H1 (cell line): ENCODE measurements at regions not wholly inside any gene's neighbourhood (a gene's known extent, or its start where the extent isn't known, plus 50 kb on each side); places are given as distances from the start of the nearest gene placed in this dataset.

Experiments used
- CTCF ChIA-PET: fragments of 300-600 bp; sonication (Branson Sonifier 250); formaldehyde crosslinking; loops from one replicate; lab custom pipeline; 2021; ENCODE audit not compliant: partially characterized antibody; lab: Charles Lee
- POLR2A ChIA-PET: fragments of 300-600 bp; sonication (Branson Sonifier 250); formaldehyde crosslinking; loops from one replicate; lab custom pipeline; 2021; ENCODE audit warnings: inconsistent platforms; ENCODE audit not compliant: partially characterized antibody; lab: Charles Lee
- DNase-seq, 2 experiments: peaks; one replicate each; pipeline versions ENCODE4 v3.0.0 to v3.0.0-alpha.2; 2010 to 2022; ENCODE audit warnings: low spot score in 2 of 2, low read depth in 1 of 2, mixed read lengths in 1 of 2
- FAIRE-seq: peaks from 2 replicates; lab custom pipeline; 2011; peaks lifted over from hg19 to GRCh38; lab: Jason Lieb, UNC
- H2AFZ ChIP-seq: 2 replicates; pipeline ENCODE4 v1.8.1; 2012; ENCODE audit warnings: low read length, inconsistent platforms
- H2AK5ac ChIP-seq: 2 replicates; pipeline ENCODE4 v1.6.1; 2013; ENCODE audit warnings: low read depth, low read length
- H2BK120ac ChIP-seq: replicated peaks from 2 replicates; pipeline ENCODE3; 2013; ENCODE audit warnings: low read depth, low read length, inconsistent platforms
- H2BK12ac ChIP-seq: 2 replicates; pipeline ENCODE4 v1.6.1; 2013; ENCODE audit warnings: low read depth, low read length
- H2BK15ac ChIP-seq: 2 replicates; pipeline ENCODE4 v1.6.1; 2013; ENCODE audit warnings: low read length
- H2BK20ac ChIP-seq: 2 replicates; pipeline ENCODE4 v1.6.1; 2013; ENCODE audit warnings: low read length
- H2BK5ac ChIP-seq: 2 replicates; pipeline ENCODE4 v1.6.1; 2013; ENCODE audit warnings: low read depth, low read length
- H3K14ac ChIP-seq: 2 replicates; pipeline ENCODE4 v1.6.1; 2013; ENCODE audit warnings: inconsistent platforms; ENCODE audit not compliant: insufficient read length
- H3K18ac ChIP-seq: 2 replicates; pipeline ENCODE4 v1.6.1; 2013; ENCODE audit warnings: low read length; ENCODE audit errors: extremely low read depth
- H3K23ac ChIP-seq: 2 replicates; pipeline ENCODE4 v1.6.1; 2013; ENCODE audit warnings: inconsistent platforms; ENCODE audit not compliant: insufficient read length
- H3K23me2 ChIP-seq: 2 replicates; pipeline ENCODE4 v1.6.1; 2013; ENCODE audit warnings: low read depth, low read length
- H3K27ac ChIP-seq: 2 replicates; pipeline ENCODE4 v1.6.1; 2011; ENCODE audit warnings: low read depth, low read length, inconsistent platforms
- H3K27me3 ChIP-seq, 4 experiments: replicated peaks in 1 of 4; 1 replicate in 1 of 4; 2 replicates in 3 of 4; pipeline versions ENCODE4 v1.6.1 to v1.8.1; 2011 to 2013; ENCODE audit warnings: low read length in 3 of 4, mild to moderate bottlenecking in 3 of 4, inconsistent platforms in 2 of 4, mixed read lengths in 2 of 4, moderate library complexity in 1 of 4; ENCODE audit not compliant: control insufficient read depth in 3 of 4, insufficient read depth in 3 of 4; ENCODE audit errors: extremely low read depth in 1 of 4
- H3K36me3 ChIP-seq, 4 experiments: 2 replicates each; pipeline versions ENCODE4 v1.6.1 to v1.8.1; 2011 to 2013; ENCODE audit warnings: mild to moderate bottlenecking in 4 of 4, low read length in 3 of 4, moderate library complexity in 2 of 4, control low read depth in 1 of 4, inconsistent platforms in 1 of 4; ENCODE audit not compliant: insufficient read depth in 4 of 4, control insufficient read depth in 2 of 4
- H3K4ac ChIP-seq: replicated peaks from 2 replicates; pipeline ENCODE3; 2013; ENCODE audit warnings: low read length, low read depth, mixed read lengths, inconsistent platforms; ENCODE audit not compliant: insufficient read length
- H3K4me1 ChIP-seq, 4 experiments: replicated peaks in 1 of 4; 1 replicate in 1 of 4; 2 replicates in 3 of 4; pipeline versions ENCODE4 v1.6.1 to v1.8.1; 2011 to 2013; ENCODE audit warnings: low read length in 3 of 4, inconsistent platforms in 2 of 4, mixed read lengths in 1 of 4; ENCODE audit not compliant: insufficient read depth in 4 of 4, control insufficient read depth in 3 of 4
- H3K4me2 ChIP-seq, 2 experiments: 2 replicates each; pipeline versions ENCODE4 v1.6.1 to v1.8.1; 2011 to 2013; ENCODE audit warnings: low read depth in 2 of 2, low read length in 2 of 2, control low read depth in 1 of 2, inconsistent platforms in 1 of 2, mild to moderate bottlenecking in 1 of 2; ENCODE audit not compliant: insufficient read depth in 1 of 2
- H3K4me3 ChIP-seq, 4 experiments: fragments of 200-600, 300-600 bp in 1 of 4; sonication (generic), shearing (Covaris generic), sonication (Bioruptor Twin) in 1 of 4; 2 replicates each; pipeline versions ENCODE4 v1.5.1 to v1.8.1; 2011 to 2016; ENCODE audit warnings: low read length in 4 of 4, low read depth in 3 of 4, control low read depth in 2 of 4, inconsistent platforms in 2 of 4, mild to moderate bottlenecking in 2 of 4, mixed read lengths in 1 of 4, moderate library complexity in 1 of 4; ENCODE audit not compliant: insufficient read depth in 2 of 4; ENCODE audit errors: extremely low read depth in 1 of 4
- H3K56ac ChIP-seq: replicated peaks from 2 replicates; pipeline ENCODE3; 2013; ENCODE audit warnings: low read depth, mild to moderate bottlenecking, mixed read lengths, low read length, inconsistent platforms; ENCODE audit not compliant: insufficient read length
- H3K79me1 ChIP-seq: 2 replicates; pipeline ENCODE4 v1.6.1; 2013; ENCODE audit warnings: low read depth, low read length, control low read depth
- H3K79me2 ChIP-seq, 2 experiments: 2 replicates each; pipeline versions ENCODE4 v1.6.1 to v1.8.1; 2012 to 2013; ENCODE audit warnings: low read length in 2 of 2, mild to moderate bottlenecking in 2 of 2, inconsistent platforms in 1 of 2; ENCODE audit not compliant: insufficient read depth in 2 of 2, control insufficient read depth in 1 of 2
- H3K9ac ChIP-seq, 4 experiments: replicated peaks in 1 of 4; 1 replicate in 1 of 4; 2 replicates in 3 of 4; pipeline versions ENCODE4 v1.6.1 to v1.8.1; 2011 to 2013; ENCODE audit warnings: low read depth in 3 of 4, low read length in 3 of 4, control low read depth in 2 of 4, mild to moderate bottlenecking in 2 of 4, moderate library complexity in 2 of 4, inconsistent platforms in 1 of 4; ENCODE audit errors: extremely low read depth in 1 of 4
- H3K9me3 ChIP-seq, 2 experiments: 2 replicates each; pipeline versions ENCODE4 v1.6.1 to v1.8.1; 2012 to 2013; ENCODE audit warnings: mild to moderate bottlenecking in 2 of 2, moderate library complexity in 2 of 2, control low read depth in 1 of 2, inconsistent platforms in 1 of 2, low read depth in 1 of 2, low read length in 1 of 2, mixed read lengths in 1 of 2; ENCODE audit not compliant: insufficient read depth in 2 of 2
- H4K20me1 ChIP-seq, 2 experiments: replicated peaks in 1 of 2; 2 replicates each; pipeline versions ENCODE3 to v1.8.1; 2011 to 2013; ENCODE audit warnings: inconsistent platforms in 2 of 2, low read length in 2 of 2, mild to moderate bottlenecking in 1 of 2; ENCODE audit not compliant: insufficient read depth in 2 of 2, control insufficient read depth in 1 of 2
- H4K5ac ChIP-seq: 2 replicates; pipeline ENCODE4 v1.6.1; 2013; ENCODE audit warnings: low read length, low read depth, mixed read lengths, inconsistent platforms; ENCODE audit not compliant: insufficient read length
- H4K8ac ChIP-seq: 2 replicates; pipeline ENCODE4 v1.8.0; 2013; ENCODE audit warnings: mild to moderate bottlenecking, moderate library complexity, low read length, inconsistent platforms; ENCODE audit not compliant: insufficient read depth; ENCODE audit errors: extremely low read depth
- H4K91ac ChIP-seq: replicated peaks from 2 replicates; pipeline ENCODE3; 2013; ENCODE audit warnings: low read length, mixed read lengths, inconsistent platforms; ENCODE audit not compliant: insufficient read length
- ASH2L ChIP-seq: fragments of 200-600, 300-600 bp; sonication (generic); IDR thresholded peaks from one replicate; pipeline ENCODE4 v1.7.1; 2017; ENCODE audit warnings: low read length
- CHD2 ChIP-seq: IDR thresholded peaks from 2 replicates; pipeline ENCODE4 v1.6.1; 2012; ENCODE audit warnings: low read length, improper control_type of control experiment
- GTF2F1 ChIP-seq: IDR thresholded peaks from 2 replicates; pipeline ENCODE4 v1.6.1; 2012; ENCODE audit warnings: low read depth, low read length, improper control_type of control experiment, borderline replicate concordance
- JUND ChIP-seq: IDR thresholded peaks from 2 replicates; pipeline ENCODE4 v1.6.1; 2011; ENCODE audit warnings: mild to moderate bottlenecking, improper control_type of control experiment, low read length
- NRF1 ChIP-seq: IDR thresholded peaks from 2 replicates; pipeline ENCODE4 v1.6.1; 2011; ENCODE audit warnings: mild to moderate bottlenecking, low read depth, low read length, improper control_type of control experiment
- POLR2AphosphoS5 ChIP-seq: IDR thresholded peaks from 2 replicates; pipeline ENCODE4 v1.6.1; 2011; ENCODE audit warnings: low read depth, low read length
- SAP30 ChIP-seq: fragments of 300-600 bp; sonication (generic); IDR thresholded peaks from 2 replicates; pipeline ENCODE4 v1.7.1; 2012; ENCODE audit warnings: low read length, moderate library complexity, mild to moderate bottlenecking, inconsistent platforms; ENCODE audit not compliant: insufficient read depth, insufficient replicate concordance
- SP2 ChIP-seq: IDR thresholded peaks from 2 replicates; pipeline ENCODE4 v1.6.1; 2012; ENCODE audit warnings: mild to moderate bottlenecking, low read length, inconsistent platforms
- TBP ChIP-seq: IDR thresholded peaks from 2 replicates; pipeline ENCODE4 v1.6.1; 2011; ENCODE audit warnings: low read depth, low read length, improper control_type of control experiment
- WGBS, 2 experiments: shearing (Covaris generic) in 1 of 2; methylation state at CpG; one replicate each; pipeline versions ENCODE4 v1.1.6 to v1.1.7; 2013 to 2015; ENCODE audit warnings: low lambda C conversion rate in 2 of 2, mixed read lengths in 2 of 2, inconsistent platforms in 1 of 2, low coverage in 1 of 2, missing lambda C conversion rate in 1 of 2; ENCODE audit not compliant: insufficient replicate concordance in 2 of 2, insufficient coverage in 1 of 2, insufficient read length in 1 of 2; ENCODE audit errors: extremely low coverage in 1 of 2, missing lambda C conversion rate in 1 of 2; 5-methylcytosine and 5-hydroxymethylcytosine counted together
- TF ChIP-seq, protein P1 (sequence below), 3 experiments: IDR thresholded peaks; 1 replicate in 2 of 3; 2 replicates in 1 of 3; pipeline versions ENCODE4 v1.5.1 to v1.6.1; 2011; ENCODE audit warnings: low read length in 3 of 3, mild to moderate bottlenecking in 3 of 3, inconsistent platforms in 2 of 3, low read depth in 1 of 3, moderate library complexity in 1 of 3; ENCODE audit not compliant: insufficient read depth in 1 of 3; ENCODE audit errors: control extremely low read depth in 1 of 3
- TF ChIP-seq, protein P2 (sequence below): IDR thresholded peaks from 2 replicates; pipeline ENCODE4 v1.6.1; 2012; ENCODE audit warnings: inconsistent platforms

DNA sequence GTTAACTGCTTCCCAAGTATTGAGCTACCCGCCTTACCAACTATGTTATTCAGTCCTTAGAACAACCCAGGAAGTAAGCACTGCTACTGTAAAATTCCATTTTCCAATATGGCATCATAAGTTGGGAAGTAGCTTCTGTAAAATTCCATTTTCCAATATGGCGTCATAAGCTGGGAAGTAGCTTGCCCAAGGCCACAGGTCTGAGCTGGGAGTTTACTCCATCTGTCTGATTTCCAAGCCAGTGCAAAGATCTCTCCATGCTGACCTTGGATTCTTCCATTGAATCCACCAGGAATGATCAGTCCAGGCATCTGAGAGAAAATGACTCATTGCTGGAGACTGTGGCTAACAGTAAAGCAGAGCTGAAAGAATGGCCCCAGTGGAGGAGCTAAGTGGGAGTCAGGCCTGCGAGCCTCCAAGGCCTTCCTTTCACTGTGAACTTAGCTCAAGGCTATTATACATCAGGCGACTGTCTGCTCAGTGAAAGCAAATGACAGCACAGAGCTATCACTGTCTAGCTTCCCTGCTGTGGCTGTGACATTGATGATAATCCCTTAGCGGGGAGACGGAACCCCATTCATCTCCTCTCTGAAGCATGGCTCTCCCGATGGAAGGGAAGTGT is 430.4 kb downstream of the HAPSTR1 start:
- Histone ChIP-seq H3K4ac (no peak overlapping the region), H3K23me2 (no peaks in the 10 kb centered on the region; the same call in 1 of the 2 replicates), H2BK120ac (no peak overlapping the region), H3K9ac (no peak overlapping the region), H3K79me1 (no peaks in the 10 kb centered on the region), H4K20me1 (no peaks in the 10 kb centered on the region), H3K23ac (no peak overlapping the region), H2AK5ac (no peak overlapping the region), H2BK12ac (peak overlapping the region; percentile 75; the same call in 1 of the 2 replicates), H2AFZ (no peak overlapping the region), H3K27me3 (peaks cover 0 to 5% (median under 1%) of the 10 kb centered on the region in 4 experiments; a peak in 2 of 7 replicates), H3K4me3 (no peak overlapping the region), H3K36me3 (no peaks in the 10 kb centered on the region), H4K91ac (no peak overlapping the region), H3K9me3 (no peaks in the 10 kb centered on the region), H3K4me2 (no peak overlapping the region), H2BK20ac (no peak overlapping the region), H2BK5ac (no peak overlapping the region), H3K18ac (no peak overlapping the region), H4K5ac (no peak overlapping the region), H3K14ac (no peak overlapping the region), H4K8ac (no peak overlapping the region), H3K56ac (no peak overlapping the region), H3K4me1 (peaks cover 0 to 7% (median 4%) of the 10 kb centered on the region in 4 experiments; a peak in 5 of 7 replicates), H3K27ac (no peak overlapping the region), H3K79me2 (no peaks in the 10 kb centered on the region), H2BK15ac (no peak overlapping the region)
- ChIA-PET POLR2A (interaction anchor here (1.1 kb wide), 1 partner anchor 149 kb away, joined by 3 read pairs; no protein-coding TSS in a partner anchor), CTCF (interaction anchor here (0.7 to 1.1 kb wide), 3 partner anchors 24 to 649 kb away, joined by 3 to 6 read pairs (median 5); no protein-coding TSS in a partner anchor)
- FAIRE-seq = no peak
- 81% methylated on average over 7 of the region's 7 CpGs; no CpG with 5 or more reads in 1 of the 2 experiments for WGBS, 2 experiments
- no peak for DNase-seq
- TF ChIP-seq JUND = no peak
- TF ChIP-seq GTF2F1 = no peak
- TF ChIP-seq SP2 = no peak
- no peak for TF ChIP-seq SAP30
- no peak for TF ChIP-seq NRF1
- TF ChIP-seq ASH2L = no peak
- no peak for TF ChIP-seq POLR2AphosphoS5
- no peak for TF ChIP-seq CHD2
- TF ChIP-seq, protein P1, sequence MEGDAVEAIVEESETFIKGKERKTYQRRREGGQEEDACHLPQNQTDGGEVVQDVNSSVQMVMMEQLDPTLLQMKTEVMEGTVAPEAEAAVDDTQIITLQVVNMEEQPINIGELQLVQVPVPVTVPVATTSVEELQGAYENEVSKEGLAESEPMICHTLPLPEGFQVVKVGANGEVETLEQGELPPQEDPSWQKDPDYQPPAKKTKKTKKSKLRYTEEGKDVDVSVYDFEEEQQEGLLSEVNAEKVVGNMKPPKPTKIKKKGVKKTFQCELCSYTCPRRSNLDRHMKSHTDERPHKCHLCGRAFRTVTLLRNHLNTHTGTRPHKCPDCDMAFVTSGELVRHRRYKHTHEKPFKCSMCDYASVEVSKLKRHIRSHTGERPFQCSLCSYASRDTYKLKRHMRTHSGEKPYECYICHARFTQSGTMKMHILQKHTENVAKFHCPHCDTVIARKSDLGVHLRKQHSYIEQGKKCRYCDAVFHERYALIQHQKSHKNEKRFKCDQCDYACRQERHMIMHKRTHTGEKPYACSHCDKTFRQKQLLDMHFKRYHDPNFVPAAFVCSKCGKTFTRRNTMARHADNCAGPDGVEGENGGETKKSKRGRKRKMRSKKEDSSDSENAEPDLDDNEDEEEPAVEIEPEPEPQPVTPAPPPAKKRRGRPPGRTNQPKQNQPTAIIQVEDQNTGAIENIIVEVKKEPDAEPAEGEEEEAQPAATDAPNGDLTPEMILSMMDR (IDR thresholded peaks at IDR 0.05; ENCODE audit: control extremely low read depth in 1 of 3, insufficient read depth in 1 of 3, low read depth in 1 of 3, low read length in 3 of 3) = no peak
- TF ChIP-seq, protein P2, sequence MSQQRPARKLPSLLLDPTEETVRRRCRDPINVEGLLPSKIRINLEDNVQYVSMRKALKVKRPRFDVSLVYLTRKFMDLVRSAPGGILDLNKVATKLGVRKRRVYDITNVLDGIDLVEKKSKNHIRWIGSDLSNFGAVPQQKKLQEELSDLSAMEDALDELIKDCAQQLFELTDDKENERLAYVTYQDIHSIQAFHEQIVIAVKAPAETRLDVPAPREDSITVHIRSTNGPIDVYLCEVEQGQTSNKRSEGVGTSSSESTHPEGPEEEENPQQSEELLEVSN = no peak
- TF ChIP-seq TBP = no peak
